ENCODE measurements at regions not wholly inside any gene's neighbourhood (a gene's known extent, or its start where the extent isn't known, plus 50 kb on each side); places are given as distances from the start of the nearest gene placed in this dataset.

GRCh38 chr15:47027322-47027946, 689.9 kb upstream of the SEMA6D start:
- TF ChIP-seq, protein P1, sequence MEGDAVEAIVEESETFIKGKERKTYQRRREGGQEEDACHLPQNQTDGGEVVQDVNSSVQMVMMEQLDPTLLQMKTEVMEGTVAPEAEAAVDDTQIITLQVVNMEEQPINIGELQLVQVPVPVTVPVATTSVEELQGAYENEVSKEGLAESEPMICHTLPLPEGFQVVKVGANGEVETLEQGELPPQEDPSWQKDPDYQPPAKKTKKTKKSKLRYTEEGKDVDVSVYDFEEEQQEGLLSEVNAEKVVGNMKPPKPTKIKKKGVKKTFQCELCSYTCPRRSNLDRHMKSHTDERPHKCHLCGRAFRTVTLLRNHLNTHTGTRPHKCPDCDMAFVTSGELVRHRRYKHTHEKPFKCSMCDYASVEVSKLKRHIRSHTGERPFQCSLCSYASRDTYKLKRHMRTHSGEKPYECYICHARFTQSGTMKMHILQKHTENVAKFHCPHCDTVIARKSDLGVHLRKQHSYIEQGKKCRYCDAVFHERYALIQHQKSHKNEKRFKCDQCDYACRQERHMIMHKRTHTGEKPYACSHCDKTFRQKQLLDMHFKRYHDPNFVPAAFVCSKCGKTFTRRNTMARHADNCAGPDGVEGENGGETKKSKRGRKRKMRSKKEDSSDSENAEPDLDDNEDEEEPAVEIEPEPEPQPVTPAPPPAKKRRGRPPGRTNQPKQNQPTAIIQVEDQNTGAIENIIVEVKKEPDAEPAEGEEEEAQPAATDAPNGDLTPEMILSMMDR (IDR thresholded peaks at IDR 0.05) = no peak
- no peak for TF ChIP-seq POLR2A (IDR thresholded peaks at IDR 0.05)

All from adrenal gland (tissue), 5 donors.